NCI-H2107 (cell line): ENCODE measurements at regions not wholly inside any gene's neighbourhood (a gene's known extent, or its start where the extent isn't known, plus 50 kb on each side); places are given as distances from the start of the nearest gene placed in this dataset.

Experiments used
- DNase-seq: peaks from one replicate; lab custom pipeline; 2025; lab: John Stamatoyannopoulos, UW

DNA sequence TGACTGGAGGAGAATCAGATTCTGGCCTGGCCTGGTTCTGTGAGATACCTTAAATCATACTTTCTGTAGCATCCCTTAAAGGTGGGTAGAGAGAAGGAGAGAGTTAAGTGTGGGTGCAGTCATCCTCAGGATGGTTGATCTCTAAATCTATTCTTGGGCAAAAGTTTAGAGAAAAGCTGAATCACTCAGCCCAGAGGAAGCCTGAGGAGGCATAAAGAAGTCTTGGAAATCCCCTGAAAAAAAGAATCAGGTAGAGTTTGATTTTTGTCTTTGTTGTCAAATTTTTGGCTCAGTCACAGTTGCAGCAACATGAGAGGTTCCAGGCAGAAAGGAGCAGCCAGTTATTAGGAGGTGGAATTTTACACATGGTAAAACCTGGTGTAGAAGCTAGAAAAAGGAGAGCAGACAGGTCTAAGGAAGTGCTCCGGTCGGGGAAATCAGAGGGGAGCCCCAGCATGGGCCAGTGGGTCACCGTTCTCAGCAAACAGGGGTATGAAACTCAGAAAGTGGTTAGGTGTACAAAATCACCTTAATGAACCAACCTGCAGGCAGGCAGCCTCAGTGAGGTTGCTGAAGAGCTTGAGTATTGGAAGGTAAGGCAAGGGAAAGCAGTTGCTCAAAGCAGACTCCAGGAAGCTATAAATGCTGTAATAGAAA lies 116.2 kb upstream of the CNTLN start:
- no peak for DNase-seq

DNA sequence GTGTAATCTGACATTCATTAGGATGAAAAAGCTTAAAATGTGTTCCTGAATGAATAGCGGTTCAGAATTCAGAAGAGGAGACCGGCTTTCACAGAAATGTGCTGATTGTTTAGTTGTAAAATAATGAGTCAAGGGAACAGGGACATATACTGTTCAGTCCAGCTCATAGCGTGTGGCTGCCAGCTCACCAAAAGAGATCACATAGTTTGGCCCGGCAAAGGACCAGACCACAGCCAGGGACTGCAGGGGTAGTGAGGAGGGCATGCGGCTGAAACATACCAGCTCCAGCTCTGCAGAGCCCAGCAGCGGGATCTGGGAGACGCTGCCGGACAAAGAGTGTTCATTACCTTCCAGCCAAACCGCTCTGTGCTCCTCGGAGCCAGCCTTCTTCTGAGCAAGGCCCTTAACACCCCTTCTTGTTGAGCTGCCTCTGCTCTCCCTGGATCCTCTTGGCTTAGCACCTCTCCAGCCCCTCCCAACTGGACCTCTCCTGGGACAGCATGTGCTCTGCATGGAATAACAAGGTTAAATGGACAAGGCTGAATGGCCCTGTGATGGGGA lies 116.8 kb upstream of the CNTLN start:
- no peak for DNase-seq

DNA sequence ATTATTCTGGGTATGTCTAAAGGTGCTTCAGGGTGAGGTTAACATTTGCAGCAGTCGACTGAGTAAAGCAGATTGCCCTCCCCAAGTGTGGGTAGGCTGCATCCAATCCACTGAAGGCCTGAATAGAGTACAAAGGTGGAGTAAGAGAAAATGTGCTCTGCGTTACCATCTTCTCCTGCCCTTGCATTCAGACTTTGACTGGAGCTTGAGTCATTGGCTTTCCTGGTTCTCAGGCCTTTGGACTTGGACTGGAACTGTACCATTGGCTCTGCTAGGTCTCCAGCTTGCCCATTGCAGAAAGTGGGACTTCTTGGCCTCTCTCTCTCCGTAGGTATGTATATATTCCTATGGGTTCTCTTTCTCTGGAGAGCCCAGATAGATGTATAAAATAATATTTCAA lies 120.9 kb upstream of the CNTLN start:
- DNase-seq, result no peak

DNA sequence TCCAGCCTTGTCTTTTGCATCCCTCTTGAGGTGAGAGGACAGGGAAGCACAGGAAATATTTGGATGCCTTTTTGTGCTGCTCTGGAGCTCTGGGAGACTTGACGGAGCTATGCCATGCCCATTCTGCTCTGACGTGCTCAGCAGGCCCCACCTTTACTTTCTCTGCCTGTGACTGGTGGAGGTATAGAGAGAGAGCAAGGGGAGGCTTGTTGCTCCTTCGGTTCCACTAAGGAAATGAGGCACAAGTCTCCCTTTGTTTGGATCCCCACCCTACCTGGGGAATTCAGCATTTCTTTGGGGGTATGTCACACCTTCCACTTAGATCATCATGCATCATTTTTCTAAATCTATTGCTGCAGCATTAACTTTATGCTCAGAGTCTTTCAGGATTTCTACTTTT lies 121.8 kb upstream of the CNTLN start:
- DNase-seq, result no peak

DNA sequence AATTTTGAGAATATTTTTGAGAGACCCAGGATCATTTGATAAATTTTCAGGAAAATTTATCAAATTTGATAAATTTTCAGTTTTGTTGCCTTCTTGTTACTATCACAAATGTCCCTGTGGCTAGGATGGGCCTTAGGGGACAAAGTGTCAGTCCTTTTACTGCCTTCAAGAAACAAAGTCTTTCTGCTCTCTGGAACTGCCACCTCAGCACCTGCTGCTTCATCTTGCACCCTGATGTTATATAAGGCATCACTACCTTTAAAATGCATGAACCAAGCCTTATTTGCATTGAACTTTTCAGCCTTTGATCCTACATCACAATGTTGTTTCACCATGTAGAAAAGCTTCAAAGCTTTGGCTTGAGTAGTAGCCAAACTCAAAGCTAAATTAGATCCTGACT lies 123.0 kb upstream of the CNTLN start:
- no peak for DNase-seq

DNA sequence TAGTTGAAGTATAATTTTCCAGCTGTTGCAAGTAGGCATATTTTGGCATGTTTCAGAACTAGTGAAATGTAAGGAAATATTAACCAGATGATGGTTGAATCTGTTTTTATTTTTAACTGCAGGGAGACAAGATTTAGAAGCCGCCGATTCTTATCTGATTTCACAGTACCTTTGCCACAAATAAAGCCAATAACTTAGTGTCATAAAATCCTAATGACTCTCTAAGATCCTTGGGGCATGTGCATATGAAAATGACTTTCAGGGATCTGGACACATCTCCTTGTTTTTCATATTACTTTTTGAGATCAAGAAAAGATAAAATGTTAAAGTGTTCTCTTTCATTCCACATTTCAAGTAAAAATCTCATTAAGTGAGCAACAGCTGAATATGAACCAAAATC lies 125.8 kb upstream of the CNTLN start:
- DNase-seq, result no peak

DNA sequence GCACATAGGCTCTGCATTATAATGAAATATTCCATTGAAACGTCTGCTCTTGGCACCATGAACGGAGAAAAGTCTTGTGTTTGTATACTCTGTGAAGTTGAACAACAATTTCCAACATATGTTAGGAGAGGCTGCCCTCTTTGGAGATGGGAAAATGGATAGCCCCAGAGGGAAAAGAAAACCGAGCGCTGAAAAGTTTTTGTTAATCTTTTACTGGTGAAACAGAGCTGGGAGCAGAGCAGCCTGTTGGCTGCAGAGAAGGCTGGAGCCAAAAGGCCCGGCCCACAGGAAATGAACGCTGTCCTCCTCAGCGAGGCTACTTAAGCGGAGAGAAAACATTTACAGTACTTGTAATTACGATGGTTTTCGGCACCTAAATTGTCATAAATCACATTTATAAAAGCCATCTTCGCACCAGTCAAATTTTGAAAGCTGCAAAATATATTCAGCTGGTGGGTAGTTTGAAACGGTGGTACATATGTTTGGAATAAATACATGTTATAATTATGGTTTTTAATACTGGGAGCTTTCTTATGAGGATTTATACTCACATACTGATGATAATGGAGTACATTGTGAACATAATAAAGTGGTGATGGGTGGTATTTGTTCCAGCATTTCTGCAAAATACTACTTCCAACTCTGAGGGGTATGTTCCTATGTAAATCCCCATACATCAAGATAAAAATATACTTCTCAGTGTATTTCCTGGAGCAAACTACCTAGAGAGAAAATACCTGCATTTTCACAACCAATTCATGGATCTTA lies 129.6 kb upstream of the CNTLN start:
- DNase-seq, result no peak

DNA sequence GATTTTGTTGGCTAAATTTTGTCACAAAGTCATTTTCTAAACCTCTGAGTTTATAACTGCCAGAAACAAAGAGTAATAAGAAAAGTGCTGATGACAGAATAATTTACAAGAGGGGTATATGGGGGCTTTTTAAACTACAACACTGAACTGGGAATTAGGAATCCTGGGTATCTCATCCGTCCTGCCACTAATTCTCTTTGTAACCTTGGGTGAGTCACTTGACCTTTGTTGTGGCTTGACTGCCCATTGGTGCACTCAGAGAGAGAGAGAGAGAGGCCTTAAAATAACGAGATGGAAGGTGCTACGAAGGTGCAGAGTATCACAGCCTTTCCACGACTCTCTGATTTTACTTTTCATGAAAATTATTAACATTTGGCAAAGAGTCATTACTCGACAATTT lies 130.3 kb upstream of the CNTLN start:
- no peak for DNase-seq

DNA sequence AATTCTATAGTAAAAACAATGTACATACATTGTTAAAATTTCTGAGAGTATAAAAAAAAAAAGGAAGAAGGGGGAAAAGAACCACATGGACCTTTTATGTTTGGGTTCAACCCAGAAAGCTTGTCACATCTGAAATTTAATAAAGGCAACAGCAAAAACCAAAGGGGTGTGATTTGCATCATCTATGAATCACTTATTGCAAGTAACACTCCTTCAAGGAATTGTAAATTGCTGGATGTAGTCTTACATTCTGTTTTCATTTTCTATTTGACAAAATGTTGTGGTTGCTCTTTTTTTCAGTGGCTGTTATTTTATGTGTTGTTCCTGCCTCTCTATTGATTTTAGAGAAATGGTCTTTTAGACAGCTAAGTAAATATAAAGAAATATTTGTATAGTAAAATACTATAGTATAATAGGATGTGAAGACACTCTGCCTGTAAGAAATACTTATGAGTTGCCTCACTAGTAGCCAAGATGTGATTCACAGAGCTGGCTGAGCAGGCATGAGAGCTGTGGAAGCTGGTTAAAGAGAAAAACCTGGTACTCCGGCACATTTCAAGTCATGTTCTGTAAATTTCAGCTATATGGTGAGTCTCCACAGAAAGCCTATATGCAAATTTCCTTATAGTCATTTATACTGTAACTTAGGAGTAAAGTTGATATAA lies 131.1 kb upstream of the CNTLN start:
- no peak for DNase-seq

DNA sequence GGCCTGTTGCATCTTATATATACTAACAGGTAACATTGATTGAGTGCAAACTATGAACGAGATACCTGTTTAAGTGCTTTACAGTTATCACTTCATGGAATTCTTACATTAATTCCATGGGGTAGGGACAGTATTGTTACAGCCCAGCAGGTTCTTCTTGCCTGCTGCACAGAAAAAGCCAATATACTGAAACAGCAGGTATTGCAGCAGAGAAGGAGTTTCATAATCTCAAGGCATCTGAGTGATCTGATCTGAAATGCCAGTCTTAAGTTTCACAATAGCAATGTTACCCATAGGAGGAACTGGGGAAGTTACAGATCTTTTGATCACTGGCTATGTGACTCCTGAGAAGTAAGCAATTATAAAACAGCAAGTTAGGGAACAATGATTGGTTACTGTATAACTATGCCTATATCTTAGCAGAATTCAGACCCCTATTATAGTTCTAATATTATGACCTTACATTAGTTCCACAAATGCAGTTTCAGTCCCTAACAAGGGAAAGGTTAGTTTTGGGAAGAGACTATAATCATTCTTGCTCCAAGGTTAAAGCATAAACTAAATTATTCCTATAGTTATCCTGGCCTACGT lies 126.5 kb upstream of the BNC2 start:
- no peak for DNase-seq

DNA sequence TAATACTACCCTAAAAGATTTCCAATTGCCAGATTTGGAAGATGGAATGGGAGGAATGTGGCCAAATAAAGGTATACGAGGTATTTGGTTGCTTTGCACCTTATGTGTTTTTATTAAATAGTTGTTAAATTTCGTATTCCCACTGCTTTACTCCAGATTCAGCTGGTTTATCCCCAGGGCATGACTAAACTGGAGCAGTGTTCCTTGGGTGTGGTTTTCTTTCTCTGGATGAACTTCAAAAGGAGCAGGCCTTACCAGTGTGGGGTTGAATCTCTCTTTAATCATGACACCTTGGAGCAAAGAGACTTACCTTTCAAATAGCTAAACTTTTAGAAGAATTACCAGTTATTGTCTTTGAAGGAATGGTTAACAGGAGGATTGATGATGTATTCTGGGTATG lies 121.7 kb upstream of the BNC2 start:
- DNase-seq, result no peak

DNA sequence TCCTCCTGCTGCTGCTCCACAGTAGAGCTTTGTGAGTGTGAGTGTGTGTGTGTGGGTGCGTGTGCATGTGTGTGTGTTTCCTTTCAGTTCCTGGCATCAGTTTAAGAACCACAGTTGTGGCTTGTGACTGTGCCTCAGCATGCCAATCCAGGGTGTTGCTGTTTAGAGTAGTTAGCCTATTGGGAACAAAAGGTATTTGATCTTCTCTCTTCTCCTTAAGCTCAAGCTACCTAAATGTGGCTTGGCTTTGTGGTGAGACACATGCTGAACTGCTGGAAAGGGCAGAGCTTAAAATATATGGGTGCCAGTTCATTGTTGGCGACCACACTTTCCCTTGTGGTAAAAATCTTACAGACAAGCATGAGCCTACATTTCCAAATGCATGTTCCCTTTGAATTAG lies 116.6 kb upstream of the BNC2 start:
- no peak for DNase-seq

DNA sequence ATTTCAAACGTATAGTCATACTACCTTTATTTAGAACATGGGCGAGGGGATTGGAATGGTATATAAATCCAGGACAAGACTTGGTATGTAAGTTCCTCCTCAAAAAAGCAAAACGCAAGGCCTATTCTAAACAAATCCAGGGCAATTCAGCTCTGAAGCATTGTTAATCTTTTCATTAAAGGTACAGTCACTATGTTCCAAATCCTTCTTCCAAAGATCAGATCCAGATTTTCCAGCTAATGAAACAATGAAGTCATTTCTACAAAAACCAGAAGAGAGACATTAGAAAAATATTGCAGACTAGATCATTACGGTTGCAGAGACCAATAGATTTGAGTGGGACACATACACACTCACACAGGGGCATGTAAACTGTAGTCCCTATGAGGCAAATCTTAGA lies 116.1 kb upstream of the BNC2 start:
- no peak for DNase-seq

DNA sequence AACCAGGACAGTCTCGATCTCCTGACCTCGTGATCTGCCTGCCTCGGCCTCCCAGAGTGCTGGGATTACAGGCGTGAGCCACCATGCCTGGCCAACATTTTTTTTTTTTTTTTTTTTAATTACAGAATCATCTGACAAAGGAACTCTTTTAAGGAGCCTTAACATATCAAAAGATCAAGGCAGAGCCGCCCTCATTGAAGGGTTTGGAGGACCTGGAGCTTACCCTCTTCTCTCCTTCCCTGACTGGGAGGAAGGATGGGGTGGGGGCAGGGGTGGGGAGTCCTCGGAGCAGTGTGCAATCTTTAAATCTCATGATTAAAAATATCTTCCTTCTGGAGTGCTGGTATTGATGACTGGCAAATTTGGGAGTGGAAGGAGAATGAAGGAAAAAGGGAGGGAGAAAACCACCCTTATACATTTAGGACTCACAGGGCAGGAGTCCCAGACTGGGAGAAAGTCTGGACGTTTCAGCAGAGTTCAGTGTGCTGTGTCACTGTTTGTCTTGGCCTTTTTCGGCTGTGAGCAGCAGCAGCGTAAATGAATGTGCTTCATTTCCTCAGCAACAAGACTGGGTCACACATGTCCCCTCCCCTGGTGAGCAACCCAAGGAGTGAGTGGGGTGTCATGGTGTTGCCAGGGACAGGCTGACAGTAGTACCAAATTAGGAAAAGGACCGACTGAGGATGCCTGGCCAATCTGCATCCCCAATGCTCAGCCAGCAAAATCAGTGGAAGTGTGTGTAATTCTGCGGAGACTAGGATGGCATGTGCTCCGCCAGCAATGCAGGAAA lies 115.3 kb upstream of the BNC2 start:
- no peak for DNase-seq

DNA sequence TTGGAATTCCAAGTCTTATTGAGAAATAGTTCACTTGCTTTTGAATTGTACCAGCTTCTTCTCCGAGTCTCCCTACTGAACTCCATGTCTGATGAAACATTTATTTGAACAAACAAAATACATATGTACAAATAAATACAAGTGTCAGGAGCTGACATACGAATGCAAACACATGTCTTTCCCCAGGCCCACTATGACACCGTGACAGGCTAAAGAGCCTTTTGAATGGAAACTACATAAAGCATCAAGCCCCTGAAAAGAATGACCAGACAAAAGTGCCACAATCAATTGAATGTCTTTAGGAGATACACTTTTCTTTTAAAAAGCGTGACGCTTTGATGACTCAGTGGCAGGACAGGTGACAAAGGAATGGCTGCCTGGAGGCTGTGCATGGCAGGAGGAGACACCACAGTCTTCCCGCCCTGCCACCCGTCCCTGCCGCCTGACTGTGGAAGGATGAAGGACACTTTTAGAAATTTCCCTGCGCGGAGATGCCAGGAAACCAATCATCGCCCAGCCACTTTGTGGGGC lies 112.4 kb upstream of the BNC2 start:
- no peak for DNase-seq

DNA sequence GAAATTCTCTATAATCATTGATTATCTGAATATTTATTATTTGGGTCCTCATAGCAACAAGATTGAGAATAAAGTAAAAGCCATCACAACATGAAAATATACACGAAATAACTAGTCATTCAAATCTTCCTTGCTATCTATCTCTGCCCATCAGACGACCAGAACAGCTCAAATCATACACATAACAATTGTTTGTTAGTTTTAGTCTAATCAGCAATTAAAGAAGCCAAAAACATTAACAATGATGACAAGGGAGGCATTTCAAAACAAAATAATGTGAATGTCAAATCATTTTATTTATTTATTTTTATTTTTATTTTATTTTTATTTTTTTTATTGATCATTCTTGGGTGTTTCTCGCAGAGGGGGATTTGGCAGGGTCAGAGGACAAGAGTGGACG lies 106.0 kb upstream of the BNC2 start:
- no peak for DNase-seq

DNA sequence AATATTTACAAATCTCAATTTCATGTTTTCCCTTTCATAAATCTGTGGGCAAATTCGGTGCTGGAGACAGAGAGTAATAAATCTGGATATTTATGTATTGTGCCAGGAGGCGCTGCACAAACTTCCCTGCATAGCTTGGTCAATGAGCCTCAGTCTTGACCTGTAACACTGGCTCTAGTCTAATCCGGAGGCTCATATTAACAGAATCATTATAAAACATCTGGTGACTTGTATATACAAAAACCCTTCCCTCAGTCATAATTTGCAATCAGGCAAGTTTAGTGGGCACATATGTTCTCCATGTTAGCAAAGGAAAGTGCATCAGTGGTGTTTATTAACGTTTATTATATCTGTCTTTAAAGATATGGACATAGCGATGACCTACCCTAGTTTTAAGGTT lies 104.0 kb upstream of the BNC2 start:
- DNase-seq, result no peak

DNA sequence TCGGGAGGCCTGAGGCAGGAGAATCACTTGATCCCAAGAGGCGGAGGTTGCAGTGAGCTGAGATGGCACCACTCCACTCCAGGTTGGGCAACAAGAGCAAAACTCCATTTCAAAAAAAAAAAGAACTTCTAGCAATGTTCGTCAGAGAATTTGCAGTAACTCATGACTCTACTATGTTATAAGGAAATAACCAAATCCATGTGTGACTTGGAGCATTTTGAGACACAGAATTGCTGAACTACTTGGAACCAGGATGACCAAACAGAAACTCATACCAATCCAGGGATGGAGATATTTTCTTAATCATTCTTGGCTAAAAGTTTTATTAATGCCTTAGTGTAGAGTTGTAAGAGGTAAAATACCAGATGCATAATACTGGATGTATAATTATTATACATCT lies 99.9 kb upstream of the BNC2 start:
- no peak for DNase-seq

DNA sequence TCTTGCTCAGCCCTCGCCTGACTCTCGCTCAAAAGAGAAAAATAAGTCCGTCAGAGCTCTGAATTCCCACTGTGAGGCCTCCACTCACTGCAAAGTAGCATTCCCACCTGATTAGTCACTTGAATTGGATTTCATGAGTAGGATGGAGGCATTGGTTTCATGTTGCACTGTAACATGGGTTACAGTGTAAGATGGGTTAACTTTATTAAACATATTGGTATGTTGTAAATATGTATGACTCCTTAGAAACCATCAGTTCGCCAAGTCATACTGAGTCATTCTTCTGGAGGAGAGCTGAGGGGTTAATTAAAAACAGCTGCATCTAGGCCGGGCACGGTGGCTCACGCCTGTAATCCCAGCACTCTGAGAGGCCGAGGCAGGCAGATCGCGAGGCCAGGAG lies 93.8 kb upstream of the BNC2 start:
- no peak for DNase-seq

DNA sequence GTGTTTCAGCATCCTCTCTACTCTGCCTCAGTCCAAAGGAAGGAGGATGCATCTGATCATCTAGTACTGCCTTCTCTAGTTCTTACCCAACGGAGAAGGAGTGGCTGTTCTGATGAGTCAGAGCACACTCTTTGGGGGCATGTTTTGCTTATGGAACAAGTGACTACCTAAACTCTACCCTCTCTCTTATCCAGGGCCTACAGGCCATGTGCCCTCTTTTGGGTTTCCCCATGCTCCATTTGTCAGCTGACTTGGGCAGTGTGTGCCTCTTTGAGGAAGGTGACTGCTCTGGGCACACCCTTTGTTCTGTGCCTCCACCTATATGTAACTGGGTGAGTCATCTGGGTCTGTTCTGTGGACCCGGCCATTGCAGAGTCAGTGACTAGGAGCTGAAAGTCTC lies 89.6 kb upstream of the BNC2 start:
- DNase-seq, result no peak

DNA sequence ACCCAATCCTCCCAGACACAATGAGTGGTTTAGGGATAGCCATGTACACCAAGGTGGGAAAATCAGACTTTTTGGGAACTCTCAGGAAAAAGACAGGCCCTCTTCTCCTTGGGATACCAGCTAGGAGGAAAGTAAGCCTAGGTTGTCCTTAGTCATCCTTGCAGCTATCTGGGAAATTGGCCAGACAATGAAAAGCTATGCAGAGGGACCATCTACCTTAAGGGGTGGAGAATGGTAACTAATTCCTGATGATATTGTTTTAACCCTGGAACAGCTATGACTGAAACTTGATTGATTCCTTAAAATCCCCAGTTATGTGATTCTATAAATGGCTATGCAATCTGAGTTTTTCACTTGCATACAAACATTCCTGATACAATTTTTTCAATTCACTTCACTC lies 88.9 kb upstream of the BNC2 start:
- DNase-seq, result no peak

DNA sequence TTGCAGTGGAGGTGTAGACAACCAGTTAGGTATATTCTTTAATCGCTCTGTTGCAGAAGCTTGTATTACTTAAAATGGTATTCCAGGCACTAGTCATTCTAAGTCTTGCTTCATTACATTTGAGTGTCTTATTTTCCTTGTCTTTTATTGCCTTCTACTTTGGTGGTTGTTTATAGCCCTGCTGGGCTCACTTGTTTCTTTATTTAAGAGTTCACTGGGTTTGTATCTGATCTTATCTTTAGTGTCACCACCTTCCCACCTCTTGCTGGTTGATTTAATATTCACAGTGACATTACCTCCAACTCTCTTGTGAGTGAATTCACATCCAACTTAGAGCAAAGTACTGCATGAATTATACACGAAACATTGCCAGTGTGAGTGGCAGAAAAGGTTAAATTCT lies 83.6 kb upstream of the BNC2 start:
- DNase-seq, result no peak
